Right renal pelvis (tissue), 4 donors: ENCODE measurements at regions not wholly inside any gene's neighbourhood (a gene's known extent, or its start where the extent isn't known, plus 50 kb on each side); places are given as distances from the start of the nearest gene placed in this dataset.
"Not testable (repeated sequence)": the region's sequence is repeated elsewhere in the genome, so short reads cannot be mapped to it uniquely, and the experiment has no call there.

Experiments used
- DNase-seq, 4 donors: peaks; one replicate each; pipeline ENCODE4 v3.0.0-alpha.2; 2013; ENCODE audit warnings: low read depth in 4 of 4, low spot score in 3 of 4, missing footprints in 1 of 4

GRCh38 chr1:229710746-229711145, 84.7 kb downstream of the URB2 start:
- no peak for DNase-seq

DNA sequence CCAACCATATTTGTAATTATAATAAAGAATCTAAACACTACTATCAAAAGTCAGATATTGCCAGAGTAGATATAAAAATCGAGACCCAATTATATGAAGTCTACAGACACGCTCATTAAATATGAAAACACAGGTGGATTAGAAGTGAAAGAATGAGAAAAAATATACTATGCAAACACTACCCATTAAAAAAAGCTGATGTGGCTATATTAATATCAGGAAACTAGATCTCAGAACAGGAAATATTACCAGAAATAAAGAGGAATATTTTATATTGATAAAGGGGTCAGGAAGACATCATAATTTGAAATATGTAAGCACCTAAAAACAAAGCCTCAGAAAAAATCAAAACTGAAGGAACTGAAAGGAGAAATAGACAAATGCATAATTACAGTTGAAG, 88.3 kb downstream of the URB2 start:
- no peak for DNase-seq

GRCh38 chr1:229714964-229715603, 89.0 kb downstream of the URB2 start:
- DNase-seq: no peak

GRCh38 chr1:229716069-229716468, 90.0 kb downstream of the URB2 start:
- no peak for DNase-seq

DNA sequence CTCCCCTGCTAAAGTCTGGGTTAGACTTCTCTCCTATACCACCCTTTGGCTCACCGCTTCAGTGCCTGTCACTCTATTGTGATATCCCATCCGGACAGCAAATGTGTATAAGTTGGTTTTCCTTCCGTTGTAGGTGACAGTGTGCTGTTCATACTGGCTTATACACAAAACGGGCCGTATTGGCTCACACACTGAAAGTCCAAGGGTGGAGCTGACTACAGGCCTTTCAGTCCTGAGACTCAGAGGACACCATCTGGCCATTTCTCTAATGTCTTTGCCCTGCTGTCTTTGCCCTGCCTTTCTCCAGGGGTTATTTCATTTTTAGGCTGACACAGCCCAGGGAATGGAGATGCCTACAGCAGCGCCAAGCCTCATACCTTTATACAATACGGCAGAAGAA, 90.7 kb downstream of the URB2 start:
- DNase-seq: no peak

- no peak for DNase-seq
These were observed 91.9 kb downstream of the URB2 start for GRCh38 chr1:229717786-229718576.

DNA sequence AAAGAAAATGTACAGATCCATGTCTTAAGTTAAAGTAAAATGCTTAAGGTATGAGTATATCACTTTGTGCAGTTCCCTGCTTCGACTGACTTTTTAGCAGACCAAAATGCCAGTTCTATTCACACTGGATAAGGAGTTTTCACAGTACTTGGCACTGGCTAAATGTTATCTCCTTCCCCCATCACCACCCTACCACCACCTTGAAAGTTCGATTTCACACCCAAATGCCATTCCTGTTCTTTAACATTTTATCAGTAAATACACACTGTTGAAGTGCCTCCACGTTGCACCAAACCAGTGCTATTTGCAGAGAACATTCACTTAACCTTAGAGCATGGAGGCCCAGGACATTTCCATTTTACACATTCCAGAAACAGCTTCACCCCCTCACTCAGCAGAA, 100.0 kb downstream of the URB2 start:
- DNase-seq: no peak

GRCh38 chr1:229729916-229730315, 103.9 kb downstream of the URB2 start:
- no peak for DNase-seq

DNA sequence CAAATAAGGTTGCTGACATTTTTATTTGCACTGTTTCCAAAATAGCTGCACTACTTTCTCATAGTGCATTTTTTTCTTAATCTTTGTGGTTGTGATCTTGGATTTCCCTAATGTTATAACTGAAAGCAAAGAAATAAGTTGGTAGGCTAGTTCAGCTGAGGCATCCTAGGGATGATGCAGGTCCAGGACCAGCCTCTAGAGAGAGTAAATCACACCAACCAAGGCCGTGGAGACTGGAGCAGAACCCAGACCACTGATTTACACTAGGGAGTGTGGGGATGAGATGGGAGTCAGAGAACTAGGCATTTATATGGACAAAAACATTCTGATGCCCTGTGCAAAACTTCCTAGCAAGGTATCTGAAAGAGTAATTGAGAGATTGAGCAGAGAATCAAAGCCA, 104.5 kb downstream of the URB2 start:
- DNase-seq: no peak

DNA sequence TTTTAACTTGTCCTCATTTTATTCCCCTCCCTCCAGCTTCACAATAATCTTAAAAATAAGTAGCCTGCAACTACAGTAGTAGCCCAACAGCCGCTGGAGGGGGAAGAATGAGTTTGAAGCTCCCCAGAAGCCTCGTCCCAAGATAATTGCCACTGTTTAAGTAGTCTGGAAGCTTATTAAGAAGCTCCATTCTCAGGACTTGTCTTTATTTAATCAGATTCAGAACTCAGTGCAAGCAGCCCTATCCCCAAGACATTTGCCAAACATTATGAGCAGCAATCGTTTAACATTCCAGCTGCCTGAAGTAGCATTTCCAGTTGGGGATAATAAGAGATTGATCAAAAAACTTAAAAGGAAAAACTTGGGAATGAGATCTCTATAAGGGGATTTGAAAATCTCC, 106.0 kb downstream of the URB2 start:
- no peak for DNase-seq

DNA sequence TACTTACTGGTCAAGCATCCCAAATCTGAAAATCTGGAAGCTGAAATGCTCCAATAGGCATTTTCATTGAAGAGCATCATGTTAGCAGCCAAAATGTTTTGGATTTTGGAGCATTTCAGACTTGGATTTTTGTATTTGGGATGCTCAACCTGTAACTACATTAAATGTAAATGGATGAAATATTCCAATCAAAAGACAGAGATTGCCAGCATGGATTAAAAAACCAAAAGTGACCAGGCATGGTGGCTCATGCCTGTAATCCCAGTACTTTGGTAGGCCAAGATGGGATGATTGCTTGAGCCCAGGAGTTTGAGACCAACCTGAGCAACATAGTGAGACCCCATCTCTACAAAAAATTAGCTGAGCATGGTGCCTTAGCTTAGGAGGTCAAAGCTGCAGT, 110.3 kb downstream of the URB2 start:
- DNase-seq: no peak

- not testable (repeated sequence) for DNase-seq
These were observed 116.6 kb downstream of the URB2 start for GRCh38 chr1:229742614-229743013.

- no peak for DNase-seq
These were observed 123.9 kb downstream of the URB2 start for GRCh38 chr1:229749992-229750391.

- DNase-seq: no peak
These were observed 125.6 kb downstream of the URB2 start for GRCh38 chr1:229751610-229752009.

GRCh38 chr1:229752679-229753078, 126.6 kb downstream of the URB2 start:
- no peak for DNase-seq

DNA sequence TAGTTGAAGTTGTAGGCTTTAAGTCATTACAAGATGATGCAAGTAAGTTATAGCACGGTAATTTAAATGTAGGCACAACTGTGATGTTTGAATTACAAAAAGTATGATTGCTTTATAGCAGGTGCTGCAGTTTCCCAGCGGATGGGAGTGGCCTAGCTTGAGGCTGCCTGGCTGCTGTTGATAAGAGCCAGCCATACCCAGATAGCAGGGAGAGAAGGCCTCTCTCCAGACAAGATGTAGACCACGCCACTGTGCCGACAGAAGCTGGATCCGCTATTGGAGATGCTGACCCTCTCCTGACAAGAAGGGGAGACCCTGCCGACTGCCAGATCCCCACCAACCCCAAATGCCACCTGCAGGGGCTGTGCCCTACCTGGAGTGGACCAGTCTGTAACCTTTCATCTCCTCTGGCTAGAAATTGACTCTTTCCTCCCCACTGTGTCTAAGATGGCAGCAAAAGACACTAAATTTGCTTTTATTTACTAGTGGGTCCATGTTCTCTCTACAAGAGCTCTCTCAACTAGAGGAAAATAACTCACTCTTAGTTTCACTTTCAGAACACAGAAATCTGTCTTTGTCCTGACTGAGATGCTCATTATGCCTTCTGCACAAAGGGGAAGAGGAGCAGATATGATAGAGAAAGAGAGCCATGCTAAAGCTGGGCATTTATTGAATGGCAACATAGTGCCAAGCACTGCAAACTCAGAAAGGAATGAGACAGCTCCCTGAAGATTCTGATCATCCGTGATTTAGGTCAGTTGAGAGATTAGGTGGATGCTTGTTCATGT, 127.9 kb downstream of the URB2 start:
- DNase-seq: no peak

DNA sequence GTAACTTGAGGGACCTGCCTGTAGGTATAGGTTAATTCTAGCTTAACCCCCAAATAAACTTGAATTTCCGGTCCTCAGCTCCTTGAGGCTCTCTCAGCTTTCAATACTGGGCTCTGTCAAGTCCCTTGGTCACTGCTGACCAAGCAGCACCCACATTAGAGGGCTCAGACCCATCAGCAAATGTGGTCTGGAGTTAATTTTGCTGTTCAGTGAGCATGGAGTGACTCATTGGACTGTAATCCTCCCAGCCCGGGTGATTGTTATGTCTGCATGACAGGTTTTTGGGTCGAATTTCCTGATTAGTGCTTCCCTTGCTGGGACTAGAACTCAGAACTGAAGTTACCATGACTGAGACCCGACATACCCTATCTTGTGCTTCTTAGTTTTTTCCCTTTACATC, 130.6 kb downstream of the URB2 start:
- DNase-seq: no peak

GRCh38 chr1:229757226-229757625, 131.2 kb downstream of the URB2 start:
- no peak for DNase-seq

DNA sequence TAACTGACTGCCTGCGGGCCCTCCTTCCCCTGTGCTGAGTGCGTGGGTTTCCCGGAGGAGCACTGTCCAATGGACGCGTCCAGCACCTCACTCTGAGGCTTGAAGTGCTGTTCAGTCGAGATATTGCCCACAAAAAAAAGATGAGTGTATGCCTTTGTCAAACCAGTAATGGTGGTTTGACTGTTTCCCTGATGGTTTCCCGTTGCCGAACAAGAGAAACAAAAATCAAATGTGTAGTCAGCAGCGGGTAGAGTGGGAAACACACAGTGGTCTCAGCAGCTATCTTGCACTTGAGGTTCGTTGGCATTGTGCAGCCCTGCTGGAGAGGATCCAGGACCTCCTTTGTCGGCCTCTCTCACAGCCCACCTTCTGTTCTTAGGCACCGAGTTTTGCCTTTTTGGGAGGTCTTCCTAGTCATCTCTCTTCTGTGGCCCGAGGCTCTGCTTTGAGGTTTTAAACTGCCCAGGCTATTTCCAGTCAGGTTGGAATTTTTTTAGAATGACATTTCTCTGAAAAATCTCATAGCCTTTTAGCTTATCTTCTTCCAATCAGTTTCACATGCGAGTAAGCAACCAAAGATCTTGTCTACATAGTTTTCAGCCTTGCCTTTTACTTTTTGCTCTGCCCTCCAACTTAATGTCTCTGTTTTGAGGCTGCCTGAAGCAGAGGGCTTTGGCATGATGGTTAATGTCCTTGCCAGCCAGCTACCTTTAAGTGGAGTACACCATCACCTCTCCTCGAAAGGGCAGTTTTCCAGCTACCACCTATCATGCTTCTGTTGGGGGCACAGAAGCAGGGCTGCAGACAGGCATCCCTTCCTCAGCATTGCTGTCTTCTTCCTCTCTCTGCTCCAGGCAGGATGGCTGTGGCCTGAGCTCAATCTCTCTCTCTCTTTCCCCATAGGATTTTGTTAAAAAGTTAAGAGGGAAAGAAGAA, 132.3 kb downstream of the URB2 start:
- no peak for DNase-seq

- DNase-seq: no peak
These were observed 133.0 kb downstream of the URB2 start for GRCh38 chr1:229759037-229759435.

DNA sequence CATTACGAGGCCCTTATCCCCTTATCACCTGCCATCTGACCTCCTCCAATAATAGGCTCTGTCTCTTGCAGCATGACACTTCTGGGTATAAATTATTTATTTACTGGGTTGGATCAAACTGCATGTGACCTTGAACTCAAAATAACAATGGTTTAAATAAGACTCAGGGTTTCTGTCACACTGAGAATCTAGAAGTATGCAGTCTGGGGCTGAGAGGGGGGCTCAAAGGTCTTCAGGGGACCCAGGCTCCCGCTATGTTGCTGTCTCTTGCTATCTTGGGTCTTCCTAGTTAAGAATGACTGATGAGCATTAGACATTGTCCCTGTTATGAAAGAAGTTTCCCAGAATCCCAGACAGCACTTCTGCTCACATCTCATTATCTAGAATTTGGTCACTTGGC, 133.5 kb downstream of the URB2 start:
- DNase-seq: no peak
